ENCODE measurements at regions not wholly inside any gene's neighbourhood (a gene's known extent, or its start where the extent isn't known, plus 50 kb on each side); places are given as distances from the start of the nearest gene placed in this dataset.

- in situ Hi-C loops (cut with HindIII; ENCODE audit: low pct_ligation_motif_present, low sequenced_read_pairs) = no loop called here
- Histone ChIP-seq H3K36me3 (replicated peaks) (no peaks in the 10 kb centered on the region), H3K27me3 (replicated peaks) (no peaks in the 10 kb centered on the region), H3K27ac (no peak overlapping the region), H3K4me3 (ENCODE audit: low read depth, low read length) (no peak overlapping the region)
- no peak for DNase-seq
- no peak for TF ChIP-seq CTCF (IDR thresholded peaks at IDR 0.05; ENCODE audit: low read depth, low read length, missing control alignments)
Measured at GRCh38 chr18:26689226-26689879, 141.0 kb upstream of the KCTD1 start.

- no peak for DNase-seq
- no peaks in the 10 kb centered on the region for H3K36me3 ChIP-seq (replicated peaks)
- no peak overlapping the region for H3K27ac ChIP-seq
- H3K27me3 ChIP-seq (replicated peaks) = no peaks in the 10 kb centered on the region
- TF ChIP-seq CTCF (IDR thresholded peaks at IDR 0.05; ENCODE audit: low read depth, low read length, missing control alignments) = no peak
- in situ Hi-C loops (cut with HindIII; ENCODE audit: low pct_ligation_motif_present, low sequenced_read_pairs) = no loop called here
- H3K4me3 ChIP-seq (ENCODE audit: low read depth, low read length) = no peak overlapping the region
Measured at GRCh38 chr18:26686532-26686931, 138.2 kb upstream of the KCTD1 start.

GRCh38 chr18:26685438-26686157 is 137.2 kb upstream of the KCTD1 start:
- H3K27me3 ChIP-seq (replicated peaks) = no peaks in the 10 kb centered on the region
- no peak overlapping the region for H3K4me3 ChIP-seq (ENCODE audit: low read depth, low read length)
- no peaks in the 10 kb centered on the region for H3K36me3 ChIP-seq (replicated peaks)
- DNase-seq = no peak
- no peak overlapping the region for H3K27ac ChIP-seq
- no peak for TF ChIP-seq CTCF (IDR thresholded peaks at IDR 0.05; ENCODE audit: low read depth, low read length, missing control alignments)
- in situ Hi-C loops (cut with HindIII; ENCODE audit: low pct_ligation_motif_present, low sequenced_read_pairs) = no loop called here

GRCh38 chr18:26677957-26678356 is 129.6 kb upstream of the KCTD1 start:
- no peak for DNase-seq
- TF ChIP-seq CTCF (IDR thresholded peaks at IDR 0.05; ENCODE audit: low read depth, low read length, missing control alignments) = no peak
- H3K27ac ChIP-seq = no peak overlapping the region
- no peaks in the 10 kb centered on the region for H3K27me3 ChIP-seq (replicated peaks)
- no peak overlapping the region for H3K4me3 ChIP-seq (ENCODE audit: low read depth, low read length)
- in situ Hi-C loops (cut with HindIII; ENCODE audit: low pct_ligation_motif_present, low sequenced_read_pairs) = no loop called here
- no peaks in the 10 kb centered on the region for H3K36me3 ChIP-seq (replicated peaks)

- H3K27ac ChIP-seq = no peak overlapping the region
- no peak for TF ChIP-seq CTCF (IDR thresholded peaks at IDR 0.05; ENCODE audit: low read depth, low read length, missing control alignments)
- no peaks in the 10 kb centered on the region for H3K27me3 ChIP-seq (replicated peaks)
- no peak for DNase-seq
- H3K36me3 ChIP-seq (replicated peaks) = no peaks in the 10 kb centered on the region
- in situ Hi-C loops (cut with HindIII; ENCODE audit: low pct_ligation_motif_present, low sequenced_read_pairs) = no loop called here
- no peak overlapping the region for H3K4me3 ChIP-seq (ENCODE audit: low read depth, low read length)
Measured at GRCh38 chr18:26667046-26667445, 118.7 kb upstream of the KCTD1 start.
